Natural killer cell treated with Interleukin-12 subunit alpha and Interleukin-12 subunit beta and Interleukin-15 and Interleukin-18, amount 100 ng/mL, for 72 hours (primary cell): ENCODE measurements at regions not wholly inside any gene's neighbourhood (a gene's known extent, or its start where the extent isn't known, plus 50 kb on each side); places are given as distances from the start of the nearest gene placed in this dataset.

ENCODE experiments used
- ATAC-seq, 2 donors: fragments of 150-1000 bp; cut with Tn5 transposase in 1 of 2; sonication (Bioruptor Pico), chemical (Tn5 transposase) in 1 of 2; 2 replicates each; pipeline ENCODE4 v1.10.0; 2021
- DNase-seq: peaks from one replicate; pipeline ENCODE4 v3.0.0; 2022; ENCODE audit warnings: low spot score
- H3K27ac Mint-ChIP-seq, 2 donors: 1 replicate in 1 of 2; 2 replicates in 1 of 2; pipeline ENCODE4 v1.8.0; 2022; ENCODE audit warnings: mixed read lengths in 2 of 2, mild to moderate bottlenecking in 1 of 2, moderate library complexity in 1 of 2
- H3K27me3 Mint-ChIP-seq, 2 donors: 1 replicate in 1 of 2; 2 replicates in 1 of 2; pipeline ENCODE4 v1.8.0; 2022; ENCODE audit warnings: mixed read lengths in 2 of 2
- H3K36me3 Mint-ChIP-seq: one replicate; pipeline ENCODE4 v1.8.0; 2022; ENCODE audit warnings: mixed read lengths
- H3K4me1 Mint-ChIP-seq, 2 donors: 1 replicate in 1 of 2; 2 replicates in 1 of 2; pipeline ENCODE4 v1.8.0; 2022; ENCODE audit warnings: low read depth in 2 of 2, mixed read lengths in 2 of 2, mild to moderate bottlenecking in 1 of 2
- H3K4me3 Mint-ChIP-seq: one replicate; pipeline ENCODE4 v1.8.0; 2022; ENCODE audit warnings: mixed read lengths
- H3K9me3 Mint-ChIP-seq: 2 replicates; pipeline ENCODE4 v1.8.0; 2022; ENCODE audit warnings: mixed read lengths

DNA sequence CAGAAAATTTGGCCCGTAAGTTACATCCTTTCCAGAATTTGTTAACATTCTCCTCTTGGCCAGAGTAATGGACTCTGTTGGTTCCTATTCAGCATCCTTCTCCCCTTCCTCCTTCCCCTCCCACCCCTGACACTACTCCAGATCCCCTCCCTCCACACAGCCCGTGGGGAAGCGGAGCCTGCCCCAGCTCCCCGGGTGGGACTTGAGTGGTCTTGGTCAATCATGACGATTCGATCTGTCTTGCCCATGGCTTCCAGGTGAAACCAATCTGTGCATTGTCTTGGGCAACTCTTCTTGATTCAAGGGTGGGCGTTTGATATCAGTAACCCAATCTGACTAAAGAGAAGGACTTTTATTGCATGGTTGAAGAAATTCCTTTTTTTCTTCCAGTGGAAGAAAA, 143.9 kb downstream of the ANKRD60 start:
- Mint-ChIP-seq H3K4me1 (no peaks in the 10 kb centered on the region), H3K9me3 (no peaks in the 10 kb centered on the region), H3K27me3 (peaks cover 6 to 10% of the 10 kb centered on the region in 2 donors), H3K27ac (no peak overlapping the region), H3K4me3 (no peak overlapping the region), H3K36me3 (no peaks in the 10 kb centered on the region)
- ATAC-seq, result no peak
- no peak for DNase-seq

GRCh38 chr20:58081846-58082245, 146.6 kb downstream of the ANKRD60 start:
- Mint-ChIP-seq H3K36me3 (no peaks in the 10 kb centered on the region), H3K4me3 (no peak overlapping the region), H3K27ac (no peak overlapping the region), H3K4me1 (no peaks in the 10 kb centered on the region), H3K27me3 (peaks cover 7 to 18% of the 10 kb centered on the region in 2 donors), H3K9me3 (no peaks in the 10 kb centered on the region)
- DNase-seq (no peak), ATAC-seq (no peak)

GRCh38 chr20:58078741-58079522, 149.5 kb downstream of the ANKRD60 start:
- ATAC-seq, result no peak
- Mint-ChIP-seq H3K27ac (no peak overlapping the region), H3K27me3 (peaks cover 14% of the 10 kb centered on the region in 2 donors), H3K4me3 (no peak overlapping the region), H3K36me3 (no peaks in the 10 kb centered on the region), H3K9me3 (no peaks in the 10 kb centered on the region), H3K4me1 (peaks cover 0 to 5% of the 10 kb centered on the region in 2 donors)
- no peak for DNase-seq

DNA sequence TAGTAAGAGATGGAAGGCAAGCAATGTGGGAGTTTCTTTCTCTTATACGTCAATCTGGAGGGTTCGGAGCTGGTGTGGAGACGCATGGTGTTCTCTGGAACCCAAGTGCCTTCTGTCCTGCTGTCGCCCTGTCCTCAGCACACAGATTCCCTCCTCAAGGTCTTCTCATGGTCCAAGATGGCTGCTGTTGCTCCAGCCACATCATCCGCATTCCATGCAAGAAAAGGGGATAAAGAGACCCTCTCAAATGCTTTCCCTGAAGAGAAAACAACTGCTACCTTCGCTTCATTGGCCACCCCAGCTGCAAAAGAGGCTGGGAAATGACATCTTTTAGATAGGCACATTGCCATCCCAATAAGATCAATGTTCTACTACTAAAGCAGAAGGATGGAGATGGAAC, 151.2 kb downstream of the ANKRD60 start:
- no peak for ATAC-seq
- H3K4me1 Mint-ChIP-seq, result peaks cover 0 to 5% of the 10 kb centered on the region in 2 donors
- no peak overlapping the region for H3K4me3 Mint-ChIP-seq
- H3K27me3 Mint-ChIP-seq, result peaks cover 19 to 21% of the 10 kb centered on the region in 2 donors
- no peaks in the 10 kb centered on the region for H3K36me3 Mint-ChIP-seq
- no peak for DNase-seq
- no peak overlapping the region for H3K27ac Mint-ChIP-seq
- H3K9me3 Mint-ChIP-seq, result no peaks in the 10 kb centered on the region

GRCh38 chr20:58076405-58076804, 152.0 kb downstream of the ANKRD60 start:
- Mint-ChIP-seq H3K4me3 (no peak overlapping the region), H3K27me3 (peaks cover 21 to 27% of the 10 kb centered on the region in 2 donors), H3K36me3 (no peaks in the 10 kb centered on the region), H3K27ac (no peak overlapping the region), H3K9me3 (no peaks in the 10 kb centered on the region), H3K4me1 (peaks cover 0 to 5% of the 10 kb centered on the region in 2 donors)
- no peak for ATAC-seq
- DNase-seq, result no peak

GRCh38 chr20:58075586-58076345, 152.7 kb downstream of the ANKRD60 start:
- no peaks in the 10 kb centered on the region for H3K9me3 Mint-ChIP-seq
- H3K4me3 Mint-ChIP-seq, result no peak overlapping the region
- no peaks in the 10 kb centered on the region for H3K36me3 Mint-ChIP-seq
- DNase-seq (no peak), ATAC-seq (no peak)
- H3K27me3 Mint-ChIP-seq, result peaks cover 25 to 28% of the 10 kb centered on the region in 2 donors
- H3K4me1 Mint-ChIP-seq, result peaks cover 0 to 5% of the 10 kb centered on the region in 2 donors
- no peak overlapping the region for H3K27ac Mint-ChIP-seq

GRCh38 chr20:58073945-58074856, 154.3 kb downstream of the ANKRD60 start:
- H3K9me3 Mint-ChIP-seq, result no peaks in the 10 kb centered on the region
- no peaks in the 10 kb centered on the region for H3K36me3 Mint-ChIP-seq
- peaks cover 0 to 5% of the 10 kb centered on the region in 2 donors for H3K4me1 Mint-ChIP-seq
- H3K27ac Mint-ChIP-seq, result no peak overlapping the region
- peaks cover 27 to 28% of the 10 kb centered on the region in 2 donors for H3K27me3 Mint-ChIP-seq
- ATAC-seq (no peak), DNase-seq (no peak)
- no peak overlapping the region for H3K4me3 Mint-ChIP-seq

DNA sequence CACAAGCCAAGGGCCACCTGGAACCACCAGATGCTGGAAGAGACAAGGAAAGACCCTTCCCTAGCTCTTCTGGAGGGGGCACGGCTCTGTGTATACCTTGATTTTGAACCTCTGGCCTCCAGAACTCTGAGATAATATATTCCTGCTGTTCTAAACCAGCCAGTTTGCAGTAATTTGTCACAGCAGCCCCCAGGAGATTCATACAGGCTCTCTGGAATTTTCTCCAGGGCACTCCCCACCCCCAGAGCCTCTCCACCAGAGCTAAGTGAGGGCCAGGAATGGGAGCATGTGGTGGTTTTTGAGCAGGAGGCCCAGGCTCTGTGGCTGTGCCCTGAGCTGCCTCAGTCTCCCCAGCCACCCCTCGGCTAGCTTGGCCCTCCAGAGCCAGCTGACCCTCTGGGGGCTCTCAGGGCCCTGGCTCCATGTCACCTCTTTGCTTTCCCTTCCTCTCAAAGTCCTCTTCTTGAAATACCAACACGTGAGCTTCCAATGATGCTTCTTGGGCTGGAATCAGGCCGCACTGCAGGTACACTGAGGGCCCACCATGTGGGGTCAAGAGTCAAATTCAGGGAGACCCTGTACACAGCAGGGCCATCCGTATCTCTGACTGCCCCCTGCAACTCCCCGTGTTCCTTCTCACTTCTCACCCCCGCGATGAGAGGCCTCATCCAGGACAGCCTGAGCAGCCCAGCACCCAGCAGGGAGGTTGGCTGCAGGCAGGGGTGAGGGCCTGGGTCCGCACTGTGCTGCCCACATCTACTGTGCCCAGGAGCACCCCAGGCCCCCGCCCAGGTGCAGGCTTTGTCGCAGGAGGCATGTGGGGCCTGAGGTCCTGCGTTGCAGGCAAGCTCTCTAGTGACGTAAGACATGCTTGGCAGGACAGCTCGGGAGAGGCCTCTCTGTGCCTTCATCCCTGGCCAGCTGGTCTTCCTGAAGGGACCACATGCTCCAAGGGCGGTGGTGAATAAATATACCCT, 155.5 kb downstream of the ANKRD60 start:
- H3K9me3 Mint-ChIP-seq, result no peaks in the 10 kb centered on the region
- DNase-seq (no peak), ATAC-seq (peak in 1 of 2 donors; percentile 30)
- H3K27me3 Mint-ChIP-seq, result peaks cover 27 to 28% of the 10 kb centered on the region in 2 donors
- H3K36me3 Mint-ChIP-seq, result no peaks in the 10 kb centered on the region
- no peak overlapping the region for H3K27ac Mint-ChIP-seq
- H3K4me1 Mint-ChIP-seq, result peaks cover 0 to 5% of the 10 kb centered on the region in 2 donors
- H3K4me3 Mint-ChIP-seq, result no peak overlapping the region

- H3K4me1 Mint-ChIP-seq, result peaks cover 0 to 5% of the 10 kb centered on the region in 2 donors
- no peak for DNase-seq
- no peak for ATAC-seq
- H3K36me3 Mint-ChIP-seq, result no peaks in the 10 kb centered on the region
- no peaks in the 10 kb centered on the region for H3K9me3 Mint-ChIP-seq
- H3K27ac Mint-ChIP-seq, result no peak overlapping the region
- H3K4me3 Mint-ChIP-seq, result no peak overlapping the region
- peaks cover 25 to 26% of the 10 kb centered on the region in 2 donors for H3K27me3 Mint-ChIP-seq
Observed at GRCh38 chr20:58071991-58072390, 156.5 kb downstream of the ANKRD60 start.

GRCh38 chr20:58071298-58071697, 157.2 kb downstream of the ANKRD60 start:
- H3K27ac Mint-ChIP-seq, result no peak overlapping the region
- H3K4me3 Mint-ChIP-seq, result no peak overlapping the region
- no peaks in the 10 kb centered on the region for H3K36me3 Mint-ChIP-seq
- H3K4me1 Mint-ChIP-seq, result peaks cover 0 to 5% of the 10 kb centered on the region in 2 donors
- DNase-seq, result no peak
- no peak for ATAC-seq
- H3K27me3 Mint-ChIP-seq, result peaks cover 23 to 24% of the 10 kb centered on the region in 2 donors
- no peaks in the 10 kb centered on the region for H3K9me3 Mint-ChIP-seq

- H3K36me3 Mint-ChIP-seq, result no peaks in the 10 kb centered on the region
- no peak overlapping the region for H3K27ac Mint-ChIP-seq
- H3K4me3 Mint-ChIP-seq, result no peak overlapping the region
- H3K9me3 Mint-ChIP-seq, result no peaks in the 10 kb centered on the region
- H3K27me3 Mint-ChIP-seq, result peaks cover 22 to 23% of the 10 kb centered on the region in 2 donors
- H3K4me1 Mint-ChIP-seq, result peaks cover 0 to 5% of the 10 kb centered on the region in 2 donors
- DNase-seq, result no peak
- no peak for ATAC-seq
Observed at GRCh38 chr20:58070664-58071196, 157.7 kb downstream of the ANKRD60 start.

DNA sequence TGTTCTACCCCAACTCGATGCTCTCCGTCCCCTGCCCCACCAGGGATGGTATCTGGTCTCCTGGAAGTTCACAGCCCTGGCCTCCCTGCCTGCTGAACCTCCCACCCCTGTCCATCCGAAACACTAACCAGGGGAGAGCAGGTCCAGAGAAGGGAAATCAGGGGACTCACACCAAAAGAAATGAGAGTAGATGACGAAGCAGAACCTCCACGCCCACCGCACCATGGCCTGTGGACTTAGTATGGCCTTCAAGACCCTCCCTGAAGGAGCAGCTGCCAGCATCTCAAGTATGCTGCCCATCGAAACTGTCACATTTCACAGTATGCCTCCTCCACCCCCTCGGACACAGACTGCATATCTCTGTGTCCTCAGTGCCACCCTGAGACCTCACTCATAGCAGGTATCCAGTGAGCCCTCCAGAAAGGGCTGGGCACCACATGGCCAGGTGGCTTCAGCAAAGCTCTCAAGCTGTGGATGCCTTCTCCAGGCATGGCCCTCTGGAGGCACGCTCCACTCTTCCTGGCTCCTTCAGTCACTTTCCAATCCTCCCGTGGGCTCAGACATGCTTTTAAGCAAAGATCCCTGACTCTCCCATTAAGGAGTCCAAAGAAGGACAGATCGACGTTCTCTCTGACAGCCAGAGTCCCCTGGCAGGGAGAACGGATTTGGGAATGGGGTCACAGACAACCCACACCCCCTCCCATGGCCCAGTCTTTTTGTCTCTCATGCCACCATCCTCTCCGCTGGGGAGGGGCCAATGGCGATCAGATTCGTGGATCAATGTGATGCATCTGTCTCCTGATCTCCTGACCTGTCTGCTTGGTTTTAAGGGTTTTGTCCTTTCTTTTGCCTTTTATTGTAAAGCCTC, 158.4 kb downstream of the ANKRD60 start:
- Mint-ChIP-seq H3K36me3 (no peaks in the 10 kb centered on the region), H3K27me3 (peaks cover 19 to 23% of the 10 kb centered on the region in 2 donors), H3K9me3 (no peaks in the 10 kb centered on the region), H3K4me1 (peaks cover 0 to 3% of the 10 kb centered on the region in 2 donors), H3K27ac (no peak overlapping the region), H3K4me3 (no peak overlapping the region)
- ATAC-seq (no peak), DNase-seq (no peak)
